ENCODE measurements at regions not wholly inside any gene's neighbourhood (a gene's known extent, or its start where the extent isn't known, plus 50 kb on each side); places are given as distances from the start of the nearest gene placed in this dataset.

GRCh38 chr14:73800970-73801515 is 50.6 kb upstream of the PTGR2 start:
- no peaks in the 10 kb centered on the region for H3K36me3 ChIP-seq (ENCODE audit: insufficient read depth, low read depth, low read length)
- H3K27ac ChIP-seq (ENCODE audit: low read length): no peak overlapping the region
- no peaks in the 10 kb centered on the region for H3K9me3 ChIP-seq (ENCODE audit: insufficient read depth, low read depth, low read length)
- no peak overlapping the region for H3K9ac ChIP-seq (ENCODE audit: low read depth, low read length)
- H3K4me1 ChIP-seq (ENCODE audit: insufficient read depth, low read length): no peaks in the 10 kb centered on the region
- H3K4me3 ChIP-seq (ENCODE audit: low read length): no peak overlapping the region
- no peaks in the 10 kb centered on the region for H3K27me3 ChIP-seq (ENCODE audit: insufficient read depth, low read length)

- H3K27me3 ChIP-seq (ENCODE audit: insufficient read depth, low read length): no peaks in the 10 kb centered on the region
- no peaks in the 10 kb centered on the region; the same call in 1 of the 2 replicates for H3K4me1 ChIP-seq (ENCODE audit: insufficient read depth, low read length)
- H3K9me3 ChIP-seq (ENCODE audit: insufficient read depth, low read depth, low read length): no peaks in the 10 kb centered on the region
- H3K27ac ChIP-seq (ENCODE audit: low read length): no peak overlapping the region
- no peak overlapping the region for H3K4me3 ChIP-seq (ENCODE audit: low read length)
- H3K36me3 ChIP-seq (ENCODE audit: insufficient read depth, low read depth, low read length): no peaks in the 10 kb centered on the region
- no peak overlapping the region for H3K9ac ChIP-seq (ENCODE audit: low read depth, low read length)
Observed at GRCh38 chr14:73797543-73798265, 53.9 kb upstream of the PTGR2 start.

GRCh38 chr14:73796893-73797542 is 54.6 kb upstream of the PTGR2 start:
- H3K4me1 ChIP-seq (ENCODE audit: insufficient read depth, low read length): no peaks in the 10 kb centered on the region; the same call in 1 of the 2 replicates
- H3K9me3 ChIP-seq (ENCODE audit: insufficient read depth, low read depth, low read length): no peaks in the 10 kb centered on the region
- H3K36me3 ChIP-seq (ENCODE audit: insufficient read depth, low read depth, low read length): no peaks in the 10 kb centered on the region
- H3K9ac ChIP-seq (ENCODE audit: low read depth, low read length): no peak overlapping the region
- no peak overlapping the region for H3K27ac ChIP-seq (ENCODE audit: low read length)
- H3K27me3 ChIP-seq (ENCODE audit: insufficient read depth, low read length): peaks cover 5% of the 10 kb centered on the region; the same call in 1 of the 2 replicates
- H3K4me3 ChIP-seq (ENCODE audit: low read length): no peak overlapping the region

GRCh38 chr14:73796415-73796814 is 55.2 kb upstream of the PTGR2 start:
- no peak overlapping the region for H3K4me3 ChIP-seq (ENCODE audit: low read length)
- H3K4me1 ChIP-seq (ENCODE audit: insufficient read depth, low read length): no peaks in the 10 kb centered on the region; the same call in 1 of the 2 replicates
- no peaks in the 10 kb centered on the region for H3K9me3 ChIP-seq (ENCODE audit: insufficient read depth, low read depth, low read length)
- H3K36me3 ChIP-seq (ENCODE audit: insufficient read depth, low read depth, low read length): no peaks in the 10 kb centered on the region
- H3K27me3 ChIP-seq (ENCODE audit: insufficient read depth, low read length): peaks cover 5% of the 10 kb centered on the region; the same call in 1 of the 2 replicates
- H3K27ac ChIP-seq (ENCODE audit: low read length): no peak overlapping the region
- no peak overlapping the region for H3K9ac ChIP-seq (ENCODE audit: low read depth, low read length)

GRCh38 chr14:73795974-73796373 is 55.7 kb upstream of the PTGR2 start:
- Histone ChIP-seq H3K9me3 (ENCODE audit: insufficient read depth, low read depth, low read length) (no peaks in the 10 kb centered on the region), H3K36me3 (ENCODE audit: insufficient read depth, low read depth, low read length) (no peaks in the 10 kb centered on the region), H3K9ac (ENCODE audit: low read depth, low read length) (no peak overlapping the region), H3K4me1 (ENCODE audit: insufficient read depth, low read length) (no peaks in the 10 kb centered on the region; the same call in 1 of the 2 replicates), H3K4me3 (ENCODE audit: low read length) (no peak overlapping the region), H3K27ac (ENCODE audit: low read length) (no peak overlapping the region), H3K27me3 (ENCODE audit: insufficient read depth, low read length) (peaks cover 5% of the 10 kb centered on the region; the same call in 1 of the 2 replicates)

- no peak overlapping the region for H3K9ac ChIP-seq (ENCODE audit: low read depth, low read length)
- peaks cover 6% of the 10 kb centered on the region for H3K27me3 ChIP-seq (ENCODE audit: insufficient read depth, low read length)
- H3K9me3 ChIP-seq (ENCODE audit: insufficient read depth, low read depth, low read length): no peaks in the 10 kb centered on the region
- no peaks in the 10 kb centered on the region for H3K36me3 ChIP-seq (ENCODE audit: insufficient read depth, low read depth, low read length)
- no peaks in the 10 kb centered on the region; the same call in 1 of the 2 replicates for H3K4me1 ChIP-seq (ENCODE audit: insufficient read depth, low read length)
- H3K27ac ChIP-seq (ENCODE audit: low read length): no peak overlapping the region
- H3K4me3 ChIP-seq (ENCODE audit: low read length): no peak overlapping the region
Observed at GRCh38 chr14:73795466-73795865, 56.2 kb upstream of the PTGR2 start.

- H3K27ac ChIP-seq (ENCODE audit: low read length): no peak overlapping the region
- H3K9ac ChIP-seq (ENCODE audit: low read depth, low read length): no peak overlapping the region
Observed at GRCh38 chr14:73794146-73794545, 57.5 kb upstream of the PTGR2 start.

GRCh38 chr14:73792481-73792880 is 59.1 kb upstream of the PTGR2 start:
- no peak overlapping the region for H3K9ac ChIP-seq (ENCODE audit: low read depth, low read length)
- H3K9me3 ChIP-seq (ENCODE audit: insufficient read depth, low read depth, low read length): no peaks in the 10 kb centered on the region
- no peak overlapping the region for H3K4me3 ChIP-seq (ENCODE audit: low read length)
- peaks cover 36% of the 10 kb centered on the region for H3K27me3 ChIP-seq (ENCODE audit: insufficient read depth, low read length)
- H3K36me3 ChIP-seq (ENCODE audit: insufficient read depth, low read depth, low read length): no peaks in the 10 kb centered on the region
- H3K4me1 ChIP-seq (ENCODE audit: insufficient read depth, low read length): peaks cover 3% of the 10 kb centered on the region
- H3K27ac ChIP-seq (ENCODE audit: low read length): no peak overlapping the region

More at GRCh38 chr14:73794146-73794545, 57.5 kb upstream of the PTGR2 start:
- H3K27me3 ChIP-seq (ENCODE audit: insufficient read depth, low read length): peaks cover 20% of the 10 kb centered on the region
- H3K9me3 ChIP-seq (ENCODE audit: insufficient read depth, low read depth, low read length): no peaks in the 10 kb centered on the region
- no peaks in the 10 kb centered on the region for H3K36me3 ChIP-seq (ENCODE audit: insufficient read depth, low read depth, low read length)
- no peak overlapping the region for H3K4me3 ChIP-seq (ENCODE audit: low read length)
- H3K4me1 ChIP-seq (ENCODE audit: insufficient read depth, low read length): no peaks in the 10 kb centered on the region; the same call in 1 of the 2 replicates

- Histone ChIP-seq H3K9me3 (ENCODE audit: insufficient read depth, low read depth, low read length) (no peaks in the 10 kb centered on the region), H3K36me3 (ENCODE audit: insufficient read depth, low read depth, low read length) (no peaks in the 10 kb centered on the region), H3K9ac (ENCODE audit: low read depth, low read length) (no peak overlapping the region), H3K27ac (ENCODE audit: low read length) (no peak overlapping the region), H3K4me3 (ENCODE audit: low read length) (no peak overlapping the region), H3K4me1 (ENCODE audit: insufficient read depth, low read length) (peaks cover 9% of the 10 kb centered on the region), H3K27me3 (ENCODE audit: insufficient read depth, low read length) (peaks cover 54% of the 10 kb centered on the region)
Observed at GRCh38 chr14:73789989-73790581, 61.5 kb upstream of the PTGR2 start.

GRCh38 chr14:73788701-73789551 is 62.7 kb upstream of the PTGR2 start:
- Histone ChIP-seq H3K27ac (ENCODE audit: low read length) (no peak overlapping the region), H3K9ac (ENCODE audit: low read depth, low read length) (no peak overlapping the region), H3K4me1 (ENCODE audit: insufficient read depth, low read length) (peaks cover 14% of the 10 kb centered on the region)

GRCh38 chr14:73788317-73788598 is 63.4 kb upstream of the PTGR2 start:
- no peaks in the 10 kb centered on the region for H3K9me3 ChIP-seq (ENCODE audit: insufficient read depth, low read depth, low read length)
- H3K9ac ChIP-seq (ENCODE audit: low read depth, low read length): no peak overlapping the region
- H3K4me3 ChIP-seq (ENCODE audit: low read length): no peak overlapping the region
- no peaks in the 10 kb centered on the region for H3K36me3 ChIP-seq (ENCODE audit: insufficient read depth, low read depth, low read length)
- H3K4me1 ChIP-seq (ENCODE audit: insufficient read depth, low read length): peaks cover 14% of the 10 kb centered on the region
- no peak overlapping the region for H3K27ac ChIP-seq (ENCODE audit: low read length)
- peaks cover 72% of the 10 kb centered on the region for H3K27me3 ChIP-seq (ENCODE audit: insufficient read depth, low read length)

More at GRCh38 chr14:73788701-73789551, 62.7 kb upstream of the PTGR2 start:
- peaks cover 66% of the 10 kb centered on the region for H3K27me3 ChIP-seq (ENCODE audit: insufficient read depth, low read length)
- no peak overlapping the region for H3K4me3 ChIP-seq (ENCODE audit: low read length)
- no peaks in the 10 kb centered on the region for H3K9me3 ChIP-seq (ENCODE audit: insufficient read depth, low read depth, low read length)
- H3K36me3 ChIP-seq (ENCODE audit: insufficient read depth, low read depth, low read length): no peaks in the 10 kb centered on the region
